ENCODE measurements at regions not wholly inside any gene's neighbourhood (a gene's known extent, or its start where the extent isn't known, plus 50 kb on each side); places are given as distances from the start of the nearest gene placed in this dataset.

DNA sequence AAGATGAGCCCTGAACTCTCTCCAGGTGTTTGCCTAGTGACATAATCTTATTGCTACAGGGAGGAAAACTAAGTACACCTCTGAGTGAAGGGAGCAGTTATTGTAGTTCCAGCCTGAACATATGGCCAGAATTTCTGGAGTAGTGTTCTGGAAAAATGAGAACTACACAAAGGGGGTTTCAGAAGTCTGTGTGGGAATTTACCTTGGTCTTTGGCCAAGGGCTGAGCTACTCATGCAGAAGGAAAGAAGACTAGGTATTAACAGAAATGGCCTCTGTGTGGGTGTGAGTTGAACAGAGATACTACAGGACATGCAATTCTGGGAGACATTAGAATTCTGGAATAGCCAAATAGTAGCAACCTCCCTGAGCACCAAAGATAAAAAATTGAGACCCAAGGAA, 1009.7 kb upstream of the GJE1 start:
- H3K9me3 ChIP-seq (ENCODE audit: insufficient read depth, low read depth, low read length) = no peaks in the 10 kb centered on the region
- H3K4me2 ChIP-seq (ENCODE audit: low read length) = no peak overlapping the region
- no peaks in the 10 kb centered on the region for H3K9me3 Mint-ChIP-seq (ENCODE audit: unreplicated experiment)
- no peaks in the 10 kb centered on the region for H3K4me1 Mint-ChIP-seq (ENCODE audit: low read depth, unreplicated experiment)
- no peaks in the 10 kb centered on the region for H3K36me3 ChIP-seq (ENCODE audit: insufficient read depth, low read length)
- no peak for TF ChIP-seq EZH2 (IDR thresholded peaks at IDR 0.05; ENCODE audit: insufficient read depth, low read length)
- TF ChIP-seq, protein P1, sequence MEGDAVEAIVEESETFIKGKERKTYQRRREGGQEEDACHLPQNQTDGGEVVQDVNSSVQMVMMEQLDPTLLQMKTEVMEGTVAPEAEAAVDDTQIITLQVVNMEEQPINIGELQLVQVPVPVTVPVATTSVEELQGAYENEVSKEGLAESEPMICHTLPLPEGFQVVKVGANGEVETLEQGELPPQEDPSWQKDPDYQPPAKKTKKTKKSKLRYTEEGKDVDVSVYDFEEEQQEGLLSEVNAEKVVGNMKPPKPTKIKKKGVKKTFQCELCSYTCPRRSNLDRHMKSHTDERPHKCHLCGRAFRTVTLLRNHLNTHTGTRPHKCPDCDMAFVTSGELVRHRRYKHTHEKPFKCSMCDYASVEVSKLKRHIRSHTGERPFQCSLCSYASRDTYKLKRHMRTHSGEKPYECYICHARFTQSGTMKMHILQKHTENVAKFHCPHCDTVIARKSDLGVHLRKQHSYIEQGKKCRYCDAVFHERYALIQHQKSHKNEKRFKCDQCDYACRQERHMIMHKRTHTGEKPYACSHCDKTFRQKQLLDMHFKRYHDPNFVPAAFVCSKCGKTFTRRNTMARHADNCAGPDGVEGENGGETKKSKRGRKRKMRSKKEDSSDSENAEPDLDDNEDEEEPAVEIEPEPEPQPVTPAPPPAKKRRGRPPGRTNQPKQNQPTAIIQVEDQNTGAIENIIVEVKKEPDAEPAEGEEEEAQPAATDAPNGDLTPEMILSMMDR (IDR thresholded peaks at IDR 0.05; ENCODE audit: insufficient read depth, low read depth, low read length) = no peak
- no peak overlapping the region for H3K4me3 ChIP-seq (ENCODE audit: insufficient read depth, low read depth, low read length)
- H3K4me3 Mint-ChIP-seq (ENCODE audit: unreplicated experiment) = no peak overlapping the region
- no peaks in the 10 kb centered on the region for H3K27me3 ChIP-seq (ENCODE audit: insufficient read depth, low read length)
- H3K36me3 Mint-ChIP-seq (ENCODE audit: low read depth, unreplicated experiment) = no peaks in the 10 kb centered on the region
- no peaks in the 10 kb centered on the region for H3K4me1 ChIP-seq (ENCODE audit: insufficient read depth, low read length)
- DNase-seq (ENCODE audit: low read depth) (peak; percentile 19), FAIRE-seq (no peak)
- no peak overlapping the region for H3K27ac Mint-ChIP-seq (ENCODE audit: unreplicated experiment)
- H3K27ac ChIP-seq (ENCODE audit: low read depth, low read length) = no peak overlapping the region
- no peaks in the 10 kb centered on the region for H3K27me3 Mint-ChIP-seq (ENCODE audit: low read depth, unreplicated experiment)
- H4K20me1 ChIP-seq (ENCODE audit: insufficient read depth, low read length) = no peaks in the 10 kb centered on the region
- H2AFZ ChIP-seq (ENCODE audit: low read depth, low read length) = no peak overlapping the region
- H3K79me2 ChIP-seq (ENCODE audit: insufficient read depth, low read length) = no peaks in the 10 kb centered on the region
- H3K9ac ChIP-seq (ENCODE audit: low read length) = no peak overlapping the region

DNA sequence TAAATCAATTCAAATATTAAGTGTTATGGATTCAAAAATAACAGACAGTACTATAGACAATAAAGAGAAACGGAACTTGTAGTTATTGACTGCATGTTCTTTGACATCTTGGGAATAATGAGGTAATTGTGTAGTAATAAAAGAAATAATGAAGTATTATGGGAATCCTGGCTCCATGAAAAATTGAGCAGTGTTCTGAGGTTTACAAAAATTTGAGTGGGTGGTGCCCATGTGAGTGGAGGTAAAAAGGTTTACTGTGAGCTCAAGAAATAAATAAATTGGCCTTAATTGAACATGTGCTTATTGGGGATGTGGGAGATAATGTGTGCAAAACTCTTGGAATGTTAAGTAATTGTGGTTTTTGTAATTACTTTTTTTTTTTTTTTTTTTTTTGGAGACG, 1013.7 kb upstream of the GJE1 start:
- no peaks in the 10 kb centered on the region for H3K4me1 ChIP-seq (ENCODE audit: insufficient read depth, low read length)
- H3K27me3 ChIP-seq (ENCODE audit: insufficient read depth, low read length) = no peaks in the 10 kb centered on the region
- no peaks in the 10 kb centered on the region for H4K20me1 ChIP-seq (ENCODE audit: insufficient read depth, low read length)
- no peak overlapping the region for H3K9ac ChIP-seq (ENCODE audit: low read length)
- no peak overlapping the region for H3K27ac ChIP-seq (ENCODE audit: low read depth, low read length)
- H3K36me3 Mint-ChIP-seq (ENCODE audit: low read depth, unreplicated experiment) = no peaks in the 10 kb centered on the region
- no peak overlapping the region for H2AFZ ChIP-seq (ENCODE audit: low read depth, low read length)
- no peaks in the 10 kb centered on the region for H3K79me2 ChIP-seq (ENCODE audit: insufficient read depth, low read length)
- H3K27ac Mint-ChIP-seq (ENCODE audit: unreplicated experiment) = no peak overlapping the region
- no peak overlapping the region for H3K4me3 ChIP-seq (ENCODE audit: insufficient read depth, low read depth, low read length)
- no peak overlapping the region for H3K4me2 ChIP-seq (ENCODE audit: low read length)
- FAIRE-seq (no peak), DNase-seq (ENCODE audit: low read depth) (no peak)
- H3K36me3 ChIP-seq (ENCODE audit: insufficient read depth, low read length) = no peaks in the 10 kb centered on the region
- H3K4me1 Mint-ChIP-seq (ENCODE audit: low read depth, unreplicated experiment) = no peaks in the 10 kb centered on the region
- H3K9me3 Mint-ChIP-seq (ENCODE audit: unreplicated experiment) = no peaks in the 10 kb centered on the region
- TF ChIP-seq EZH2 (IDR thresholded peaks at IDR 0.05; ENCODE audit: insufficient read depth, low read length) = no peak
- TF ChIP-seq, protein P1 (IDR thresholded peaks at IDR 0.05; ENCODE audit: insufficient read depth, low read depth, low read length) = no peak
- no peak overlapping the region for H3K4me3 Mint-ChIP-seq (ENCODE audit: unreplicated experiment)
- H3K9me3 ChIP-seq (ENCODE audit: insufficient read depth, low read depth, low read length) = no peaks in the 10 kb centered on the region
- no peaks in the 10 kb centered on the region for H3K27me3 Mint-ChIP-seq (ENCODE audit: low read depth, unreplicated experiment)

DNA sequence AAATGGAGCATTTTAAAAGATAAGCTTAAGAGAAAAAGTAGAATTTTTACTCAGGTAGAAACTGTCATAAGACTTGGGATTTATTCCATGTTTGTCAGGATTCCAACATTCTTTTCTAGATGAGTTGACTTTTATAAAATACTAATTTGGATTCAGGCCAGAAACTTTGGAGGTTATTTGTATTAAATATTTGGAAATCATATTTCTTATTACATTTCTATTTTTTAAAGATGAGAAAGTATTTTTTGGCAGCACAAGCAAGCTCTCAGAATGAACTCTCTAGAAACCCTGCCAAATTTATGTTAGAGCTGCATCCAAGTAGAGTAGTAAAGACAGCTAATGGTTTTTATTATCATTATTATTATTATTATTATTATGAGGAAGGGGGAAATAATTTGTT, 1014.9 kb upstream of the GJE1 start:
- Histone ChIP-seq H3K27ac (ENCODE audit: low read depth, low read length) (no peak overlapping the region), H3K36me3 (ENCODE audit: insufficient read depth, low read length) (no peaks in the 10 kb centered on the region), H3K9me3 (ENCODE audit: insufficient read depth, low read depth, low read length) (no peaks in the 10 kb centered on the region), H3K4me2 (ENCODE audit: low read length) (no peak overlapping the region), H2AFZ (ENCODE audit: low read depth, low read length) (no peak overlapping the region), H3K4me3 (ENCODE audit: insufficient read depth, low read depth, low read length) (no peak overlapping the region), H3K27me3 (ENCODE audit: insufficient read depth, low read length) (no peaks in the 10 kb centered on the region), H3K4me1 (ENCODE audit: insufficient read depth, low read length) (no peaks in the 10 kb centered on the region), H3K9ac (ENCODE audit: low read length) (no peak overlapping the region), H4K20me1 (ENCODE audit: insufficient read depth, low read length) (no peaks in the 10 kb centered on the region), H3K79me2 (ENCODE audit: insufficient read depth, low read length) (no peaks in the 10 kb centered on the region)
- TF ChIP-seq, protein P1 (IDR thresholded peaks at IDR 0.05; ENCODE audit: insufficient read depth, low read depth, low read length) = no peak
- TF ChIP-seq EZH2 (IDR thresholded peaks at IDR 0.05; ENCODE audit: insufficient read depth, low read length) = no peak
- Mint-ChIP-seq H3K9me3 (ENCODE audit: unreplicated experiment) (no peaks in the 10 kb centered on the region), H3K36me3 (ENCODE audit: low read depth, unreplicated experiment) (no peaks in the 10 kb centered on the region), H3K27ac (ENCODE audit: unreplicated experiment) (no peak overlapping the region), H3K4me3 (ENCODE audit: unreplicated experiment) (no peak overlapping the region), H3K27me3 (ENCODE audit: low read depth, unreplicated experiment) (no peaks in the 10 kb centered on the region), H3K4me1 (ENCODE audit: low read depth, unreplicated experiment) (no peaks in the 10 kb centered on the region)
- peak; percentile 18 for DNase-seq (ENCODE audit: low read depth)
- FAIRE-seq = no peak
